Endothelial cell of umbilical vein (primary cell): ENCODE measurements at regions not wholly inside any gene's neighbourhood (a gene's known extent, or its start where the extent isn't known, plus 50 kb on each side); places are given as distances from the start of the nearest gene placed in this dataset.
"Not testable (repeated sequence)": the region's sequence is repeated elsewhere in the genome, so short reads cannot be mapped to it uniquely, and the experiment has no call there.

Experiments
- BruUV-seq: library from RNA; stranded (reverse); fragments of 400-500 nt; replicated peaks from 2 replicates; lab custom pipeline; 2021; lab: Mats Ljungman, UMichigan
- CTCF ChIA-PET: fragments of 300-600, 350-600 bp; sonication (Branson Sonifier 250); formaldehyde crosslinking; loops from one replicate; lab custom pipeline; 2021; ENCODE audit warnings: antibody characterized with exemption, inconsistent platforms; lab: Charles Lee
- POLR2A ChIA-PET: fragments of 300-600, 350-600 bp; sonication (Branson Sonifier 250); formaldehyde crosslinking; loops from one replicate; lab custom pipeline; 2021; ENCODE audit warnings: antibody characterized with exemption, inconsistent platforms; lab: Charles Lee
- DNase-seq: peaks from one replicate; pipeline ENCODE4 v3.0.0-alpha.2; 2011; ENCODE audit warnings: low read depth, low spot score
- FAIRE-seq: peaks from 2 replicates; lab custom pipeline; 2011; peaks lifted over from hg19 to GRCh38; lab: Jason Lieb, UNC
- H2AFZ ChIP-seq: 2 replicates; pipeline ENCODE4 v1.6.0; 2012; ENCODE audit warnings: low read depth, low read length, control low read depth, inconsistent platforms
- H3K27ac ChIP-seq: 2 replicates; pipeline ENCODE4 v1.5.1; 2011; ENCODE audit warnings: low read depth, mild to moderate bottlenecking, control low read depth, low read length, moderate library complexity; ENCODE audit not compliant: insufficient read depth
- H3K27me3 ChIP-seq, 2 experiments: 2 replicates each; pipeline versions ENCODE4 v1.6.0 to v1.6.1; 2011; ENCODE audit warnings: low read length in 2 of 2, mixed read lengths in 1 of 2; ENCODE audit not compliant: control insufficient read depth in 2 of 2, insufficient read depth in 2 of 2
- H3K36me3 ChIP-seq, 2 experiments: 2 replicates in 1 of 2; 3 replicates in 1 of 2; pipeline ENCODE4 v1.5.1; 2011; ENCODE audit warnings: low read length in 2 of 2, mild to moderate bottlenecking in 1 of 2, moderate library complexity in 1 of 2; ENCODE audit not compliant: control insufficient read depth in 2 of 2, insufficient read depth in 2 of 2; ENCODE audit errors: extremely low read depth in 1 of 2
- H3K4me1 ChIP-seq: 3 replicates; pipeline ENCODE4 v1.5.1; 2011; ENCODE audit warnings: mild to moderate bottlenecking, low read length; ENCODE audit not compliant: control insufficient read depth, insufficient read depth; ENCODE audit errors: extremely low read depth
- H3K4me2 ChIP-seq: 2 replicates; pipeline ENCODE4 v1.6.1; 2011; ENCODE audit warnings: low read length, control low read depth, mixed read lengths; ENCODE audit not compliant: insufficient read depth
- H3K4me3 ChIP-seq, 3 experiments: fragments of 200-600 bp in 1 of 3; sonication (generic), shearing (Covaris generic) in 1 of 3; replicated peaks in 1 of 3; 2 replicates each; pipeline ENCODE4 v1.5.1; 2011 to 2016; ENCODE audit warnings: control low read depth in 3 of 3, low read length in 3 of 3, mild to moderate bottlenecking in 2 of 3, inconsistent platforms in 1 of 3, low read depth in 1 of 3, moderate library complexity in 1 of 3; ENCODE audit not compliant: insufficient read depth in 1 of 3
- H3K79me2 ChIP-seq: 2 replicates; pipeline ENCODE4 v1.6.0; 2012; ENCODE audit warnings: low read length, inconsistent platforms; ENCODE audit not compliant: control insufficient read depth, insufficient read depth
- H3K9ac ChIP-seq: replicated peaks from 2 replicates; pipeline ENCODE3; 2011; ENCODE audit warnings: low read length, control low read depth; ENCODE audit not compliant: insufficient read depth; ENCODE audit errors: extremely low read depth
- H3K9me1 ChIP-seq: replicated peaks from 3 replicates; pipeline ENCODE4 v1.6.0; 2011; ENCODE audit warnings: mild to moderate bottlenecking, low read length; ENCODE audit not compliant: control insufficient read depth, insufficient read depth; ENCODE audit errors: extremely low read depth
- H3K9me3 ChIP-seq: replicated peaks from 2 replicates; pipeline ENCODE4 v1.5.1; 2012; ENCODE audit warnings: low read length, inconsistent platforms; ENCODE audit not compliant: control insufficient read depth, insufficient read depth
- H4K20me1 ChIP-seq: replicated peaks from 2 replicates; pipeline ENCODE3; 2011; ENCODE audit warnings: mild to moderate bottlenecking, low read length; ENCODE audit not compliant: control insufficient read depth, insufficient read depth; ENCODE audit errors: extremely low read depth
- EZH2 ChIP-seq: IDR thresholded peaks from 2 replicates; pipeline ENCODE4 v1.6.1; 2012; ENCODE audit warnings: borderline replicate concordance, low read depth, mild to moderate bottlenecking, moderate library complexity, low read length, inconsistent platforms; ENCODE audit not compliant: severe bottlenecking
- dilution Hi-C: fragments of 300-500 bp; cut with MboI; formaldehyde crosslinking; loops from one replicate; pipeline ENCODE4 v1.15.0; 2019; ENCODE audit warnings: low sequenced_read_pairs; ENCODE audit not compliant: extremely low pct_ligation_motif_present
- intact Hi-C: fragments of 100-400 bp; cut with micrococcal nuclease; formaldehyde crosslinking; loops from one replicate; pipeline ENCODE4 v1.10.0; 2022

GRCh38 chr1:121006826-121007225 is 117.3 kb downstream of the PPIAL4A start:
- not testable (repeated sequence) for FAIRE-seq

GRCh38 chr1:121007755-121008154 is 118.2 kb downstream of the PPIAL4A start:
- intact Hi-C loops, H3K36me3 ChIP-seq, POLR2A ChIA-PET, H3K9me1 ChIP-seq, dilution Hi-C loops, H3K4me2 ChIP-seq, H3K9ac ChIP-seq, H3K4me1 ChIP-seq, H3K9me3 ChIP-seq, H3K79me2 ChIP-seq, CTCF ChIA-PET, H4K20me1 ChIP-seq, H3K4me3 ChIP-seq, H3K27ac ChIP-seq, FAIRE-seq, H2AFZ ChIP-seq, BruUV-seq, DNase-seq: not testable (repeated sequence)
- H3K27me3 ChIP-seq: peaks cover 13 to 24% of the 10 kb centered on the region in 2 experiments
- peak; percentile 52 for TF ChIP-seq EZH2

More at GRCh38 chr1:121006826-121007225, 117.3 kb downstream of the PPIAL4A start:
- POLR2A ChIA-PET, CTCF ChIA-PET, DNase-seq, H3K27ac ChIP-seq, H3K4me1 ChIP-seq, H2AFZ ChIP-seq, H3K36me3 ChIP-seq, H3K4me2 ChIP-seq, H3K9ac ChIP-seq, H3K9me3 ChIP-seq, H3K4me3 ChIP-seq, H3K9me1 ChIP-seq, intact Hi-C loops, H3K79me2 ChIP-seq, dilution Hi-C loops, BruUV-seq, H4K20me1 ChIP-seq: not testable (repeated sequence)
- TF ChIP-seq EZH2: peak; percentile 8
- peaks cover 13 to 24% of the 10 kb centered on the region in 2 experiments for H3K27me3 ChIP-seq
